ENCODE measurements at regions not wholly inside any gene's neighbourhood (a gene's known extent, or its start where the extent isn't known, plus 50 kb on each side); places are given as distances from the start of the nearest gene placed in this dataset.

GRCh38 chr9:107969141-107969540 is 479.6 kb upstream of the KLF4 start:
- no peaks in the 10 kb centered on the region for H3K27me3 ChIP-seq (ENCODE audit: control insufficient read depth, extremely low read depth, insufficient read depth, low read length)
- peaks cover 8% of the 10 kb centered on the region for H3K4me1 ChIP-seq (ENCODE audit: control insufficient read depth, extremely low read depth, insufficient read depth, low read length)
- TF ChIP-seq EZH2 (IDR thresholded peaks at IDR 0.05; ENCODE audit: low read length) = no peak
- TF ChIP-seq, protein P1, sequence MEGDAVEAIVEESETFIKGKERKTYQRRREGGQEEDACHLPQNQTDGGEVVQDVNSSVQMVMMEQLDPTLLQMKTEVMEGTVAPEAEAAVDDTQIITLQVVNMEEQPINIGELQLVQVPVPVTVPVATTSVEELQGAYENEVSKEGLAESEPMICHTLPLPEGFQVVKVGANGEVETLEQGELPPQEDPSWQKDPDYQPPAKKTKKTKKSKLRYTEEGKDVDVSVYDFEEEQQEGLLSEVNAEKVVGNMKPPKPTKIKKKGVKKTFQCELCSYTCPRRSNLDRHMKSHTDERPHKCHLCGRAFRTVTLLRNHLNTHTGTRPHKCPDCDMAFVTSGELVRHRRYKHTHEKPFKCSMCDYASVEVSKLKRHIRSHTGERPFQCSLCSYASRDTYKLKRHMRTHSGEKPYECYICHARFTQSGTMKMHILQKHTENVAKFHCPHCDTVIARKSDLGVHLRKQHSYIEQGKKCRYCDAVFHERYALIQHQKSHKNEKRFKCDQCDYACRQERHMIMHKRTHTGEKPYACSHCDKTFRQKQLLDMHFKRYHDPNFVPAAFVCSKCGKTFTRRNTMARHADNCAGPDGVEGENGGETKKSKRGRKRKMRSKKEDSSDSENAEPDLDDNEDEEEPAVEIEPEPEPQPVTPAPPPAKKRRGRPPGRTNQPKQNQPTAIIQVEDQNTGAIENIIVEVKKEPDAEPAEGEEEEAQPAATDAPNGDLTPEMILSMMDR (optimal IDR thresholded peaks at IDR 0.05 in 1 of 3, IDR thresholded peaks at IDR 0.05 in 1 of 3, conservative IDR thresholded peaks at IDR 0.05 in 1 of 3; ENCODE audit: extremely low read depth in 1 of 3, insufficient read depth in 2 of 3, low read length in 3 of 3) = no peak
- H3K36me3 ChIP-seq (ENCODE audit: control insufficient read depth in 2 of 2, extremely low read depth in 1 of 2, insufficient read depth in 2 of 2, low read length in 2 of 2) = no peaks in the 10 kb centered on the region
- no peaks in the 10 kb centered on the region for H4K20me1 ChIP-seq (ENCODE audit: control insufficient read depth, extremely low read depth, insufficient read depth, low read length)
- dilution Hi-C loops (cut with MboI; ENCODE audit: extremely low pct_ligation_motif_present, low sequenced_read_pairs) = no loop called here
- H3K79me2 ChIP-seq (ENCODE audit: control insufficient read depth, insufficient read depth, low read length) = no peaks in the 10 kb centered on the region
- H2AFZ ChIP-seq (ENCODE audit: control insufficient read depth, low read length) = no peak overlapping the region
- H3K27ac ChIP-seq (ENCODE audit: control insufficient read depth, insufficient read depth, low read length) = no peak overlapping the region
- H3K4me3 ChIP-seq (ENCODE audit: control insufficient read depth in 2 of 3, extremely low read depth in 1 of 3, insufficient read depth in 2 of 3, low read depth in 1 of 3, low read length in 3 of 3) = no peak overlapping the region
- no peak overlapping the region for H3K9ac ChIP-seq (ENCODE audit: control insufficient read depth, extremely low read depth, insufficient read depth, low read length)
- no peaks in the 10 kb centered on the region for H3K9me1 ChIP-seq (ENCODE audit: control insufficient read depth, extremely low read depth, insufficient read depth, low read length)
- FAIRE-seq (no peak), DNase-seq (ENCODE audit: low read depth, low spot score) (no peak)
- H3K4me2 ChIP-seq (ENCODE audit: control insufficient read depth, extremely low read depth, insufficient read depth, low read depth, low read length) = peak overlapping the region; percentile 9
- no peaks in the 10 kb centered on the region for H3K9me3 ChIP-seq (ENCODE audit: control insufficient read depth, low read depth, low read length)

- Histone ChIP-seq H3K4me3 (ENCODE audit: control insufficient read depth in 2 of 3, extremely low read depth in 1 of 3, insufficient read depth in 2 of 3, low read depth in 1 of 3, low read length in 3 of 3) (no peak overlapping the region), H3K4me1 (ENCODE audit: control insufficient read depth, extremely low read depth, insufficient read depth, low read length) (no peaks in the 10 kb centered on the region), H3K9me3 (ENCODE audit: control insufficient read depth, low read depth, low read length) (no peaks in the 10 kb centered on the region), H3K27ac (ENCODE audit: control insufficient read depth, insufficient read depth, low read length) (no peak overlapping the region), H4K20me1 (ENCODE audit: control insufficient read depth, extremely low read depth, insufficient read depth, low read length) (no peaks in the 10 kb centered on the region), H3K4me2 (ENCODE audit: control insufficient read depth, extremely low read depth, insufficient read depth, low read depth, low read length) (no peak overlapping the region), H3K36me3 (ENCODE audit: control insufficient read depth in 2 of 2, extremely low read depth in 1 of 2, insufficient read depth in 2 of 2, low read length in 2 of 2) (no peaks in the 10 kb centered on the region), H2AFZ (ENCODE audit: control insufficient read depth, low read length) (no peak overlapping the region), H3K79me2 (ENCODE audit: control insufficient read depth, insufficient read depth, low read length) (no peaks in the 10 kb centered on the region), H3K27me3 (ENCODE audit: control insufficient read depth, extremely low read depth, insufficient read depth, low read length) (no peaks in the 10 kb centered on the region), H3K9me1 (ENCODE audit: control insufficient read depth, extremely low read depth, insufficient read depth, low read length) (no peaks in the 10 kb centered on the region), H3K9ac (ENCODE audit: control insufficient read depth, extremely low read depth, insufficient read depth, low read length) (no peak overlapping the region)
- FAIRE-seq = no peak
- dilution Hi-C loops (cut with MboI; ENCODE audit: extremely low pct_ligation_motif_present, low sequenced_read_pairs) = no loop called here
- TF ChIP-seq, protein P1 (optimal IDR thresholded peaks at IDR 0.05 in 1 of 3, IDR thresholded peaks at IDR 0.05 in 1 of 3, conservative IDR thresholded peaks at IDR 0.05 in 1 of 3; ENCODE audit: extremely low read depth in 1 of 3, insufficient read depth in 2 of 3, low read length in 3 of 3) = no peak
- TF ChIP-seq EZH2 (IDR thresholded peaks at IDR 0.05; ENCODE audit: low read length) = no peak
- DNase-seq (ENCODE audit: low read depth, low spot score) = no peak
Observed at GRCh38 chr9:107963246-107963645, 473.7 kb upstream of the KLF4 start.

Data from keratinocyte (primary cell).